A549 (cell line): ENCODE measurements at regions not wholly inside any gene's neighbourhood (a gene's known extent, or its start where the extent isn't known, plus 50 kb on each side); places are given as distances from the start of the nearest gene placed in this dataset.
"Not testable (repeated sequence)": the region's sequence is repeated elsewhere in the genome, so short reads cannot be mapped to it uniquely, and the experiment has no call there.

Experiments
- ATAC-seq, 2 experiments: fragments of 200-7000 bp in 1 of 2; fragments of >200 bp in 1 of 2; cut with Nextera tagmentation in 1 of 2; cut with Tn5 transposase in 1 of 2; 3 replicates each; pipeline versions ENCODE4 v1.8.0 to v1.9.1; 2018 to 2020; ENCODE audit warnings: mild to moderate bottlenecking in 1 of 2, moderate library complexity in 1 of 2
- CTCF ChIA-PET: fragments of 300-600 bp; sonication (Branson Sonifier 250); formaldehyde crosslinking; extraction: SDS; loops from one replicate; lab custom pipeline; 2021; ENCODE audit warnings: antibody characterized with exemption, inconsistent platforms; lab: Yijun Ruan, JAX
- POLR2A ChIA-PET: fragments of 350-600 bp; formaldehyde crosslinking; extraction: SDS; loops from one replicate; lab custom pipeline; 2021; ENCODE audit warnings: antibody characterized with exemption, inconsistent platforms; lab: Yijun Ruan, JAX
- DNase-seq, 2 experiments: peaks; one replicate each; pipeline versions ENCODE4 v3.0.0 to v3.0.0-alpha.2; 2011 to 2016; ENCODE audit warnings: low read depth in 1 of 2, low spot score in 1 of 2
- FAIRE-seq: peaks from 2 replicates; lab custom pipeline; 2011; peaks lifted over from hg19 to GRCh38; lab: Jason Lieb, UNC
- H3K27ac ChIP-seq, 2 experiments: fragments of >200 bp; sonication (Bioruptor Twin); formaldehyde crosslinking; 3 replicates each; pipeline ENCODE4 v1.5.1; 2016 to 2017
- H3K4me1 ChIP-seq: fragments of >200 bp; sonication (Bioruptor Twin); formaldehyde crosslinking; 3 replicates; pipeline ENCODE4 v1.6.1; 2016
- H3K4me2 ChIP-seq: fragments of >200 bp; sonication (Bioruptor Twin); formaldehyde crosslinking; 3 replicates; pipeline ENCODE4 v1.6.1; 2016
- H3K4me3 ChIP-seq: fragments of >200 bp; sonication (Bioruptor Twin); formaldehyde crosslinking; 3 replicates; pipeline ENCODE4 v1.5.1; 2016
- H3K9me3 ChIP-seq: fragments of >200 bp; sonication (Bioruptor Twin); formaldehyde crosslinking; 3 replicates; pipeline ENCODE4 v1.6.1; 2016
- CBX2 ChIP-seq: fragments of 200-600 bp; sonication (generic); IDR thresholded peaks from 2 replicates; pipeline ENCODE4 v1.6.1; 2016; ENCODE audit warnings: low read depth, mild to moderate bottlenecking, borderline replicate concordance
- CHD4 ChIP-seq: fragments of 200-600 bp; sonication (generic); IDR thresholded peaks from 2 replicates; pipeline ENCODE4 v1.6.1; 2016; ENCODE audit warnings: antibody characterized with exemption, mild to moderate bottlenecking, borderline replicate concordance
- EHMT2 ChIP-seq: fragments of 200-600 bp; sonication (generic); IDR thresholded peaks from 2 replicates; pipeline ENCODE4 v1.6.1; 2016; ENCODE audit warnings: antibody characterized with exemption, low read depth, mild to moderate bottlenecking, moderate library complexity
- FOSB ChIP-seq: fragments of 250-450 bp; sonication (Bioruptor Pico); IDR thresholded peaks from 2 replicates; pipeline ENCODE4 v1.5.0; 2020; ENCODE audit warnings: mild to moderate bottlenecking, moderate library complexity
- FOSL2 ChIP-seq, 2 experiments: fragments of 450-650 bp in 1 of 2; fragments of >200 bp in 1 of 2; sonication (Bioruptor Twin) in 1 of 2; formaldehyde crosslinking; IDR thresholded peaks; 2 replicates each; pipeline versions ENCODE4 v1.5.0 to v1.6.1; 2016 to 2020; ENCODE audit warnings: mild to moderate bottlenecking in 1 of 2, moderate library complexity in 1 of 2
- JUNB ChIP-seq: fragments of >200 bp; sonication (Bioruptor Twin); formaldehyde crosslinking; IDR thresholded peaks from 2 replicates; pipeline ENCODE4 v1.6.1; 2016
- MYC ChIP-seq: IDR thresholded peaks from 2 replicates; pipeline ENCODE4 v1.6.1; 2012; ENCODE audit warnings: mild to moderate bottlenecking, inconsistent platforms, low read length, improper control_type of control experiment, borderline replicate concordance
- NFE2L2 ChIP-seq: fragments of 150-350 bp; conservative IDR thresholded peaks from 2 replicates; pipeline ENCODE4 v1.6.1; 2014; ENCODE audit warnings: low read length
- NPAS2 ChIP-seq: fragments of 250-450 bp; sonication (Bioruptor Pico); IDR thresholded peaks from 2 replicates; pipeline ENCODE4 v1.8.0; 2022; ENCODE audit warnings: mild to moderate bottlenecking, moderate library complexity, borderline replicate concordance
- POLR2A ChIP-seq: IDR thresholded peaks from 2 replicates; pipeline ENCODE4 v1.6.1; 2012; ENCODE audit warnings: mild to moderate bottlenecking, low read length
- RAD21 ChIP-seq, 2 experiments: fragments of >200 bp in 1 of 2; sonication (Bioruptor Twin) in 1 of 2; formaldehyde crosslinking in 1 of 2; IDR thresholded peaks in 1 of 2; conservative IDR thresholded peaks in 1 of 2; 2 replicates in 1 of 2; 3 replicates in 1 of 2; pipeline ENCODE4 v1.6.1; 2012 to 2018; ENCODE audit warnings: inconsistent platforms in 1 of 2
- RCOR1 ChIP-seq: fragments of 150-350 bp; IDR thresholded peaks from 2 replicates; pipeline ENCODE4 v1.6.1; 2014; ENCODE audit warnings: antibody characterized with exemption, low read length, low read depth
- SMC3 ChIP-seq: fragments of >200 bp; sonication (Bioruptor Twin); formaldehyde crosslinking; IDR thresholded peaks from 3 replicates; pipeline ENCODE4 v1.6.1; 2018; ENCODE audit warnings: inconsistent platforms
- TP53 ChIP-seq: fragments of 250-450 bp; sonication (Bioruptor Pico); IDR thresholded peaks from 2 replicates; pipeline ENCODE4 v1.5.0; 2021; ENCODE audit warnings: mild to moderate bottlenecking, moderate library complexity
- ZNF302 ChIP-seq: fragments of 250-450 bp; sonication (Bioruptor Pico); IDR thresholded peaks from 2 replicates; pipeline ENCODE4 v1.9.0; 2021; ENCODE audit warnings: inconsistent platforms, mild to moderate bottlenecking, moderate library complexity
- WGBS: methylation state at CpG from one replicate; pipeline ENCODE4 v1.1.6; 2017; ENCODE audit errors: missing lambda C conversion rate; 5-methylcytosine and 5-hydroxymethylcytosine counted together
- TF ChIP-seq, protein P1 (sequence below): IDR thresholded peaks from 2 replicates; pipeline ENCODE4 v1.6.1; 2012
- TF ChIP-seq, protein P2 (sequence below): fragments of >200 bp; sonication (Bioruptor Twin); formaldehyde crosslinking; IDR thresholded peaks from 3 replicates; pipeline ENCODE4 v1.5.1; 2016
- TF ChIP-seq, protein P3 (sequence below): fragments of 150-350 bp; IDR thresholded peaks from 2 replicates; pipeline ENCODE4 v1.6.1; 2014; ENCODE audit warnings: low read depth, mild to moderate bottlenecking, low read length
- TF ChIP-seq, protein P4 (sequence below): fragments of 250-450 bp; sonication (Bioruptor Pico); IDR thresholded peaks from 2 replicates; pipeline ENCODE4 v1.5.0; 2021; ENCODE audit warnings: mild to moderate bottlenecking, moderate library complexity, borderline replicate concordance

DNA sequence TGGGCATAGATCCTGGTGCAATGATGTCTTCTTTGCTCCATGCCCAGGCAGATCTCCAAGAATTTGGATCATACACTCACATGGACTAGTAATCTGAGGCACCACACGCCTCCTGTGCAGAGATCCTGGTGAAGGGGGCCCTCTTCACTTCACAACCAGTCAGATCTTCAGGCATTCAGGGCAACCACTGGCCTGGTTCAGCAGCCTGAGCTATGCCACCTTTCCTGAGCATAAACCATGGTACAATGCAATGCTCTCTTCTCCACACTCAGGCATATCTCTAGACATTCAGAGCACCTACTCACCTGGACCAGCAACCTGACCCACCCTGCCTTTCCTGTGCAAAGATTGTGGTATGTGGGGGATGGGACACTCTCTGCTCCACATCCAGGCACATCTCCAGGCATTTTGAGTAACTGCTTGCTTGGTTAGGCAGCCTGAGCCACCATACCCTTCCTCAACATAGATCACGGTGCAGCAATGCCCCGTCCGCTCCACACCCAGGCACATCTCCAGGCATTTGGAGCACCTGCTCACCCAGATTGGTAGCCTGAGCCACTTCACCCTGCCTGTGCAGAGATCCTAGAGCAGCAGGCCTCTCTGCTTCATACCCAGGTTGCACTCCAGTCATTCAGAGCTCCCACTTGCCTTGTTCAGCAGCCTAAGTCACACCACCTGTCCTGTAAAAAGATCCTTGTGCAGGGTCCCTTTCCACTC is 532.2 kb upstream of the STEAP1 start:
- ATAC-seq (no peak), FAIRE-seq (no peak), DNase-seq (no peak)
- H3K4me2 ChIP-seq, result no peak overlapping the region
- H3K9me3 ChIP-seq, result no peaks in the 10 kb centered on the region; the same call in 2 of the 3 replicates
- 0% methylated on average over 4 of the region's 4 CpGs for whole genome bisulfite sequencing
- H3K4me3 ChIP-seq, result no peak overlapping the region
- CTCF ChIA-PET, result interaction anchor here (0.9 kb wide), 1 partner anchor 12 kb away, joined by 4 read pairs; no protein-coding TSS in a partner anchor
- POLR2A ChIA-PET, result no interaction called here
- no peaks in the 10 kb centered on the region for H3K4me1 ChIP-seq
- TF ChIP-seq NFE2L2 (no peak), POLR2A (no peak)
- no peak overlapping the region for H3K27ac ChIP-seq

DNA sequence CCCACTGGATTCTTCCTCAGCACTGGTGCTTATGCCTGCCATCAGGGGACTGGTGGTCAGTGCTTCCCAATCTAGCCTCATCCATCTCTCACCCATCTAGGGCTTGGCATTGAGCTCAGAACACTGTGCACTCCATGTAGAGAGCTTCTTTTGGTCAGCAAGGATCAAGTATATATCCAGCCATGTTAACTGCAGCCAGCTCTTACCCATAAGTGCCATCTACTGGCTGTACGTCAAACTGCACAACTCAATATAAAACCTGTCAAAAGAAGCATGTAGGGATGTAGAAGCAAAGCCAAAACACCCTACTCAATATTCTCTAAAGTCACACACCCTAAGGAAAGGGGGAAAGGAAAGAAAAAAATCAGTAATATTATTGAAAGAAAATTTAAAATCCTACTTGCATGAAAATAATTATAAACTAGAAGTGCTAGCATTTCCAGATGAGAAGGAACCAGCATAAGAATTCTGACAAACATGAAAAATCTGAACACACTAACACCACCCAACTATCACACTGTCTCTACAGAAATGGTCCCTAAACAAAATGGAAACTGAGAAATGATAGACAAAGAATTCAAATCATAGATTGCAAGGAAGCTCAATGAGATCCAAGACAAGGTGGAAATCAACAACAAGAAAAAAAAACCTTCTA is 531.1 kb upstream of the STEAP1 start:
- ChIA-PET CTCF (interaction anchor here (0.9 kb wide), 1 partner anchor 13 kb away, joined by 4 read pairs; no protein-coding TSS in a partner anchor), POLR2A (no interaction called here)
- no peak for FAIRE-seq
- peak; percentile 1 to 36 for DNase-seq
- H3K4me3 ChIP-seq, result no peak overlapping the region
- TF ChIP-seq EHMT2 (no peak), RCOR1 (no peak), FOSL2 (IDR thresholded peaks at IDR 0.05) (no peak), FOSL2 (CRISPR knock-in tag; IDR thresholded peaks at IDR 0.05) (no peak), RAD21 (conservative IDR thresholded peaks at IDR 0.05 in 1 of 2, IDR thresholded peaks at IDR 0.05 in 1 of 2) (peak; percentile 29 to 54; a peak in 3 of 5 replicates), CHD4 (no peak), CBX2 (no peak), SMC3 (no peak), TP53 (CRISPR knock-in tag) (no peak), JUNB (no peak), MYC (no peak), ZNF302 (CRISPR knock-in tag) (no peak), FOSB (no peak), NPAS2 (no peak)
- TF ChIP-seq, protein P1, sequence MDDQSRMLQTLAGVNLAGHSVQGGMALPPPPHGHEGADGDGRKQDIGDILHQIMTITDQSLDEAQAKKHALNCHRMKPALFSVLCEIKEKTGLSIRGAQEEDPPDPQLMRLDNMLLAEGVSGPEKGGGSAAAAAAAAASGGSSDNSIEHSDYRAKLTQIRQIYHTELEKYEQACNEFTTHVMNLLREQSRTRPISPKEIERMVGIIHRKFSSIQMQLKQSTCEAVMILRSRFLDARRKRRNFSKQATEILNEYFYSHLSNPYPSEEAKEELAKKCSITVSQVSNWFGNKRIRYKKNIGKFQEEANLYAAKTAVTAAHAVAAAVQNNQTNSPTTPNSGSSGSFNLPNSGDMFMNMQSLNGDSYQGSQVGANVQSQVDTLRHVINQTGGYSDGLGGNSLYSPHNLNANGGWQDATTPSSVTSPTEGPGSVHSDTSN, result no peak
- TF ChIP-seq, protein P2, sequence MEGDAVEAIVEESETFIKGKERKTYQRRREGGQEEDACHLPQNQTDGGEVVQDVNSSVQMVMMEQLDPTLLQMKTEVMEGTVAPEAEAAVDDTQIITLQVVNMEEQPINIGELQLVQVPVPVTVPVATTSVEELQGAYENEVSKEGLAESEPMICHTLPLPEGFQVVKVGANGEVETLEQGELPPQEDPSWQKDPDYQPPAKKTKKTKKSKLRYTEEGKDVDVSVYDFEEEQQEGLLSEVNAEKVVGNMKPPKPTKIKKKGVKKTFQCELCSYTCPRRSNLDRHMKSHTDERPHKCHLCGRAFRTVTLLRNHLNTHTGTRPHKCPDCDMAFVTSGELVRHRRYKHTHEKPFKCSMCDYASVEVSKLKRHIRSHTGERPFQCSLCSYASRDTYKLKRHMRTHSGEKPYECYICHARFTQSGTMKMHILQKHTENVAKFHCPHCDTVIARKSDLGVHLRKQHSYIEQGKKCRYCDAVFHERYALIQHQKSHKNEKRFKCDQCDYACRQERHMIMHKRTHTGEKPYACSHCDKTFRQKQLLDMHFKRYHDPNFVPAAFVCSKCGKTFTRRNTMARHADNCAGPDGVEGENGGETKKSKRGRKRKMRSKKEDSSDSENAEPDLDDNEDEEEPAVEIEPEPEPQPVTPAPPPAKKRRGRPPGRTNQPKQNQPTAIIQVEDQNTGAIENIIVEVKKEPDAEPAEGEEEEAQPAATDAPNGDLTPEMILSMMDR, result peak; percentile 30; the same call in 2 of the 3 replicates
- TF ChIP-seq, protein P3, sequence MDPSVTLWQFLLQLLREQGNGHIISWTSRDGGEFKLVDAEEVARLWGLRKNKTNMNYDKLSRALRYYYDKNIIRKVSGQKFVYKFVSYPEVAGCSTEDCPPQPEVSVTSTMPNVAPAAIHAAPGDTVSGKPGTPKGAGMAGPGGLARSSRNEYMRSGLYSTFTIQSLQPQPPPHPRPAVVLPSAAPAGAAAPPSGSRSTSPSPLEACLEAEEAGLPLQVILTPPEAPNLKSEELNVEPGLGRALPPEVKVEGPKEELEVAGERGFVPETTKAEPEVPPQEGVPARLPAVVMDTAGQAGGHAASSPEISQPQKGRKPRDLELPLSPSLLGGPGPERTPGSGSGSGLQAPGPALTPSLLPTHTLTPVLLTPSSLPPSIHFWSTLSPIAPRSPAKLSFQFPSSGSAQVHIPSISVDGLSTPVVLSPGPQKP, result no peak
- TF ChIP-seq, protein P4, sequence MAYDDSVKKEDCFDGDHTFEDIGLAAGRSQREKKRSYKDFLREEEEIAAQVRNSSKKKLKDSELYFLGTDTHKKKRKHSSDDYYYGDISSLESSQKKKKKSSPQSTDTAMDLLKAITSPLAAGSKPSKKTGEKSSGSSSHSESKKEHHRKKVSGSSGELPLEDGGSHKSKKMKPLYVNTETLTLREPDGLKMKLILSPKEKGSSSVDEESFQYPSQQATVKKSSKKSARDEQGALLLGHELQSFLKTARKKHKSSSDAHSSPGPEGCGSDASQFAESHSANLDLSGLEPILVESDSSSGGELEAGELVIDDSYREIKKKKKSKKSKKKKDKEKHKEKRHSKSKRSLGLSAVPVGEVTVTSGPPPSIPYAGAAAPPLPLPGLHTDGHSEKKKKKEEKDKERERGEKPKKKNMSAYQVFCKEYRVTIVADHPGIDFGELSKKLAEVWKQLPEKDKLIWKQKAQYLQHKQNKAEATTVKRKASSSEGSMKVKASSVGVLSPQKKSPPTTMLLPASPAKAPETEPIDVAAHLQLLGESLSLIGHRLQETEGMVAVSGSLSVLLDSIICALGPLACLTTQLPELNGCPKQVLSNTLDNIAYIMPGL (CRISPR knock-in tag), result no peak
- no peak overlapping the region for H3K27ac ChIP-seq
- H3K9me3 ChIP-seq, result no peaks in the 10 kb centered on the region; the same call in 2 of the 3 replicates
- ATAC-seq, result peak in 1 of 2 experiments; percentile 63; a peak in 3 of 6 replicates
- 7% methylated on average over 1 of the region's 1 CpG for WGBS
- no peak overlapping the region for H3K4me2 ChIP-seq
- H3K4me1 ChIP-seq, result no peaks in the 10 kb centered on the region

DNA sequence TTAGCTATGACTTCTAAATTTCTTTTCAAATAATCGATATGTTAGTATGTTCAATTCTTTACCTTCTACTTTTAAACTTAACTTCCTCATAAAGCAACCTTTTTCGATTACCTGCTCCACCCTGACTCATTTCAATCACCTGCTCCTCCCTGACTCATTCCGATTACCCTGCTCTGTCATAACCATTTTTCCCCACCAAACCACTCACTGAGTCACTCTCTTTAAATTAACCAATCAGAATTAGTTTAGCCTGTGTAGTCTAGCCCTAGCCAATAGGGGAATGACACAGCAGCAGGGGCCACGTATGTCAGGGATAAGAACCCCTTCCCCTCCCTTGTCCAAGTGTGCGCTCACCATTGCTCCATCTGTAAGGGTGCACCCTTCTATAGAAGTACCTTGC is 530.1 kb upstream of the STEAP1 start:
- H3K4me3 ChIP-seq, H3K4me2 ChIP-seq, H3K9me3 ChIP-seq, FAIRE-seq, ATAC-seq, H3K4me1 ChIP-seq, CTCF ChIA-PET, POLR2A ChIA-PET, DNase-seq, H3K27ac ChIP-seq: not testable (repeated sequence)
- 5% methylated on average over 5 of the region's 5 CpGs for WGBS
